ENCODE measurements at regions not wholly inside any gene's neighbourhood (a gene's known extent, or its start where the extent isn't known, plus 50 kb on each side); places are given as distances from the start of the nearest gene placed in this dataset.
"Not testable (repeated sequence)": the region's sequence is repeated elsewhere in the genome, so short reads cannot be mapped to it uniquely, and the experiment has no call there.

DNA sequence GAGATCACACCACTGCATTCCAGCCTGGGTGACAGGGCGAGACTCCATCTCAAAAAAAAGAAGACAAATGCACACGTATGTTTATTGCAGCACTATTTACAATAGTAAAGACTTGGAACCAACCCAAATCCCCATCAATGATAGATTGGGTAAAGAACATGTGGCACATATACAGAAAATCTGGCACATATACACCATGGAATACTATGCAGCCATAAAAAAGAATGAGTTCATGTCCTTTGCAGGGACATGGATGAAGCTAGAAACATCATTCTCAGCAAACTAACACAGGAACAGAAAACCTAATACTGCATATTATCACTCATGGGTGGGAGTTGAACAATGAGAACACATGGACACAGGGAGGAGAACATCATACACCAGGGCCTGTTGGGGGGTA lies 54.5 kb upstream of the KMT2E start:
- POLR2A ChIA-PET; H3K27ac Mint-ChIP-seq; ATAC-seq; CTCF ChIA-PET; H3K4me3 Mint-ChIP-seq; DNase-seq (ENCODE audit: low spot score); H3K27me3 Mint-ChIP-seq (ENCODE audit: low read depth); H3K36me3 Mint-ChIP-seq; H3K4me1 Mint-ChIP-seq: not testable (repeated sequence)
- peaks cover 10% of the 10 kb centered on the region; the same call in 1 of the 2 replicates for H3K9me3 Mint-ChIP-seq

DNA sequence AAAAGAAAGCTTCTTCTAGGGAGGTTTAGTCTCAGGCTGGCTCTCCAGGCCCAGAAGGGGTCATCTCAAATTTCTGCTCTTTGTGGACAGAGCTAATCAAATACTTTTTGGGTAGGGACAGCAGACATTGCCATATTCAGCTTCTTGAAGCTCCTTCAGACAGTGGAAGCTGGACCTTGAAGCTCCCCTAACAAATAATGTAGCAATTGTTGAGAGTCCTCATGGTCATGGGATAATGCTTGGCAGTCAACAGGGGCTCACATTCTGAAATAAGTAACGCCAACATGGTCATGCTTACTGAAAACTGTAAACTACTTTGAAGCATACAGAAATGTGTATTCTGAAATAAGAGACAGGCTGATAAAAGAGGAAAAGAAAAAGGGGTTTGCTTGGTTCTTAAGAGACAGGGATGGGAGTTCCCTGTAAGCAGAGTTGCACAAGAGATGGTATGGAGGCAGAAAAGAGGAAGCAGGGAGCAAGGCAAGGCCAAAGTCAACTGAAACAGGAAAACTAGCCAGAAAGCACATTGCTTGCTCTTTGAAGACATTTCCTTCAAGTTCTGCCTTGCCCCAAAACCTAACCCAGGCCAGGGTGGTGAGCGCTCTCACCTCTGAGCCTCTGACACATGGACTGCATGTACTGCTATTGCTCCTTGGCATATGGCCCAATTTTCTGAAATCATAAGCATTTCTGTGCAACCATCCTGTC lies 53.1 kb upstream of the KMT2E start:
- ChIA-PET CTCF (interaction anchor here (0.9 to 1.3 kb wide), 2 partner anchors 11 to 20 kb away, joined by 3 read pairs; no protein-coding TSS in a partner anchor), POLR2A (no interaction called here)
- ATAC-seq (no peak), DNase-seq (ENCODE audit: low spot score) (no peak)
- Mint-ChIP-seq H3K27ac (no peak overlapping the region), H3K4me3 (no peak overlapping the region), H3K36me3 (no peaks in the 10 kb centered on the region), H3K9me3 (peaks cover 10% of the 10 kb centered on the region; the same call in 1 of the 2 replicates), H3K27me3 (ENCODE audit: low read depth) (no peaks in the 10 kb centered on the region; the same call in 1 of the 2 replicates), H3K4me1 (0 out of 2 replicates have a peak, but pooled peaks cover 3% of the 10 kb centered on the region)
- TF ChIP-seq ZNF219 (CRISPR knock-in tag; IDR thresholded peaks at IDR 0.05; ENCODE audit: borderline replicate concordance) (no peak), CREB1 (CRISPR knock-in tag; IDR thresholded peaks at IDR 0.05) (no peak), CBFB (CRISPR knock-in tag; IDR thresholded peaks at IDR 0.05; ENCODE audit: low read depth) (no peak), IRF2 (CRISPR knock-in tag; IDR thresholded peaks at IDR 0.05; ENCODE audit: borderline replicate concordance, low read depth) (no peak), ESRRA (CRISPR knock-in tag; IDR thresholded peaks at IDR 0.05; ENCODE audit: borderline replicate concordance) (no peak), ZNF232 (CRISPR knock-in tag; IDR thresholded peaks at IDR 0.05) (no peak), GRHL2 (CRISPR knock-in tag; IDR thresholded peaks at IDR 0.05; ENCODE audit: insufficient replicate concordance, severe bottlenecking) (no peak), SOX15 (CRISPR knock-in tag; IDR thresholded peaks at IDR 0.05) (no peak), MYBL2 (CRISPR knock-in tag; IDR thresholded peaks at IDR 0.05) (no peak)
- TF ChIP-seq, protein P1, sequence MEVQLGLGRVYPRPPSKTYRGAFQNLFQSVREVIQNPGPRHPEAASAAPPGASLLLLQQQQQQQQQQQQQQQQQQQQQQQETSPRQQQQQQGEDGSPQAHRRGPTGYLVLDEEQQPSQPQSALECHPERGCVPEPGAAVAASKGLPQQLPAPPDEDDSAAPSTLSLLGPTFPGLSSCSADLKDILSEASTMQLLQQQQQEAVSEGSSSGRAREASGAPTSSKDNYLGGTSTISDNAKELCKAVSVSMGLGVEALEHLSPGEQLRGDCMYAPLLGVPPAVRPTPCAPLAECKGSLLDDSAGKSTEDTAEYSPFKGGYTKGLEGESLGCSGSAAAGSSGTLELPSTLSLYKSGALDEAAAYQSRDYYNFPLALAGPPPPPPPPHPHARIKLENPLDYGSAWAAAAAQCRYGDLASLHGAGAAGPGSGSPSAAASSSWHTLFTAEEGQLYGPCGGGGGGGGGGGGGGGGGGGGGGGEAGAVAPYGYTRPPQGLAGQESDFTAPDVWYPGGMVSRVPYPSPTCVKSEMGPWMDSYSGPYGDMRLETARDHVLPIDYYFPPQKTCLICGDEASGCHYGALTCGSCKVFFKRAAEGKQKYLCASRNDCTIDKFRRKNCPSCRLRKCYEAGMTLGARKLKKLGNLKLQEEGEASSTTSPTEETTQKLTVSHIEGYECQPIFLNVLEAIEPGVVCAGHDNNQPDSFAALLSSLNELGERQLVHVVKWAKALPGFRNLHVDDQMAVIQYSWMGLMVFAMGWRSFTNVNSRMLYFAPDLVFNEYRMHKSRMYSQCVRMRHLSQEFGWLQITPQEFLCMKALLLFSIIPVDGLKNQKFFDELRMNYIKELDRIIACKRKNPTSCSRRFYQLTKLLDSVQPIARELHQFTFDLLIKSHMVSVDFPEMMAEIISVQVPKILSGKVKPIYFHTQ (CRISPR knock-in tag; IDR thresholded peaks at IDR 0.05), result no peak
- TF ChIP-seq, protein P2, sequence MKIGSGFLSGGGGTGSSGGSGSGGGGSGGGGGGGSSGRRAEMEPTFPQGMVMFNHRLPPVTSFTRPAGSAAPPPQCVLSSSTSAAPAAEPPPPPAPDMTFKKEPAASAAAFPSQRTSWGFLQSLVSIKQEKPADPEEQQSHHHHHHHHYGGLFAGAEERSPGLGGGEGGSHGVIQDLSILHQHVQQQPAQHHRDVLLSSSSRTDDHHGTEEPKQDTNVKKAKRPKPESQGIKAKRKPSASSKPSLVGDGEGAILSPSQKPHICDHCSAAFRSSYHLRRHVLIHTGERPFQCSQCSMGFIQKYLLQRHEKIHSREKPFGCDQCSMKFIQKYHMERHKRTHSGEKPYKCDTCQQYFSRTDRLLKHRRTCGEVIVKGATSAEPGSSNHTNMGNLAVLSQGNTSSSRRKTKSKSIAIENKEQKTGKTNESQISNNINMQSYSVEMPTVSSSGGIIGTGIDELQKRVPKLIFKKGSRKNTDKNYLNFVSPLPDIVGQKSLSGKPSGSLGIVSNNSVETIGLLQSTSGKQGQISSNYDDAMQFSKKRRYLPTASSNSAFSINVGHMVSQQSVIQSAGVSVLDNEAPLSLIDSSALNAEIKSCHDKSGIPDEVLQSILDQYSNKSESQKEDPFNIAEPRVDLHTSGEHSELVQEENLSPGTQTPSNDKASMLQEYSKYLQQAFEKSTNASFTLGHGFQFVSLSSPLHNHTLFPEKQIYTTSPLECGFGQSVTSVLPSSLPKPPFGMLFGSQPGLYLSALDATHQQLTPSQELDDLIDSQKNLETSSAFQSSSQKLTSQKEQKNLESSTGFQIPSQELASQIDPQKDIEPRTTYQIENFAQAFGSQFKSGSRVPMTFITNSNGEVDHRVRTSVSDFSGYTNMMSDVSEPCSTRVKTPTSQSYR (CRISPR knock-in tag; IDR thresholded peaks at IDR 0.05), result no peak
- TF ChIP-seq, protein P3, sequence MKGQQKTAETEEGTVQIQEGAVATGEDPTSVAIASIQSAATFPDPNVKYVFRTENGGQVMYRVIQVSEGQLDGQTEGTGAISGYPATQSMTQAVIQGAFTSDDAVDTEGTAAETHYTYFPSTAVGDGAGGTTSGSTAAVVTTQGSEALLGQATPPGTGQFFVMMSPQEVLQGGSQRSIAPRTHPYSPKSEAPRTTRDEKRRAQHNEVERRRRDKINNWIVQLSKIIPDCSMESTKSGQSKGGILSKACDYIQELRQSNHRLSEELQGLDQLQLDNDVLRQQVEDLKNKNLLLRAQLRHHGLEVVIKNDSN (CRISPR knock-in tag; IDR thresholded peaks at IDR 0.05), result no peak
- TF ChIP-seq, protein P4, sequence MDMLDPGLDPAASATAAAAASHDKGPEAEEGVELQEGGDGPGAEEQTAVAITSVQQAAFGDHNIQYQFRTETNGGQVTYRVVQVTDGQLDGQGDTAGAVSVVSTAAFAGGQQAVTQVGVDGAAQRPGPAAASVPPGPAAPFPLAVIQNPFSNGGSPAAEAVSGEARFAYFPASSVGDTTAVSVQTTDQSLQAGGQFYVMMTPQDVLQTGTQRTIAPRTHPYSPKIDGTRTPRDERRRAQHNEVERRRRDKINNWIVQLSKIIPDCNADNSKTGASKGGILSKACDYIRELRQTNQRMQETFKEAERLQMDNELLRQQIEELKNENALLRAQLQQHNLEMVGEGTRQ (CRISPR knock-in tag; IDR thresholded peaks at IDR 0.05), result no peak
- TF ChIP-seq, protein P5, sequence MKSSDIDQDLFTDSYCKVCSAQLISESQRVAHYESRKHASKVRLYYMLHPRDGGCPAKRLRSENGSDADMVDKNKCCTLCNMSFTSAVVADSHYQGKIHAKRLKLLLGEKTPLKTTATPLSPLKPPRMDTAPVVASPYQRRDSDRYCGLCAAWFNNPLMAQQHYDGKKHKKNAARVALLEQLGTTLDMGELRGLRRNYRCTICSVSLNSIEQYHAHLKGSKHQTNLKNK (CRISPR knock-in tag; IDR thresholded peaks at IDR 0.05), result no peak
- TF ChIP-seq, protein P6, sequence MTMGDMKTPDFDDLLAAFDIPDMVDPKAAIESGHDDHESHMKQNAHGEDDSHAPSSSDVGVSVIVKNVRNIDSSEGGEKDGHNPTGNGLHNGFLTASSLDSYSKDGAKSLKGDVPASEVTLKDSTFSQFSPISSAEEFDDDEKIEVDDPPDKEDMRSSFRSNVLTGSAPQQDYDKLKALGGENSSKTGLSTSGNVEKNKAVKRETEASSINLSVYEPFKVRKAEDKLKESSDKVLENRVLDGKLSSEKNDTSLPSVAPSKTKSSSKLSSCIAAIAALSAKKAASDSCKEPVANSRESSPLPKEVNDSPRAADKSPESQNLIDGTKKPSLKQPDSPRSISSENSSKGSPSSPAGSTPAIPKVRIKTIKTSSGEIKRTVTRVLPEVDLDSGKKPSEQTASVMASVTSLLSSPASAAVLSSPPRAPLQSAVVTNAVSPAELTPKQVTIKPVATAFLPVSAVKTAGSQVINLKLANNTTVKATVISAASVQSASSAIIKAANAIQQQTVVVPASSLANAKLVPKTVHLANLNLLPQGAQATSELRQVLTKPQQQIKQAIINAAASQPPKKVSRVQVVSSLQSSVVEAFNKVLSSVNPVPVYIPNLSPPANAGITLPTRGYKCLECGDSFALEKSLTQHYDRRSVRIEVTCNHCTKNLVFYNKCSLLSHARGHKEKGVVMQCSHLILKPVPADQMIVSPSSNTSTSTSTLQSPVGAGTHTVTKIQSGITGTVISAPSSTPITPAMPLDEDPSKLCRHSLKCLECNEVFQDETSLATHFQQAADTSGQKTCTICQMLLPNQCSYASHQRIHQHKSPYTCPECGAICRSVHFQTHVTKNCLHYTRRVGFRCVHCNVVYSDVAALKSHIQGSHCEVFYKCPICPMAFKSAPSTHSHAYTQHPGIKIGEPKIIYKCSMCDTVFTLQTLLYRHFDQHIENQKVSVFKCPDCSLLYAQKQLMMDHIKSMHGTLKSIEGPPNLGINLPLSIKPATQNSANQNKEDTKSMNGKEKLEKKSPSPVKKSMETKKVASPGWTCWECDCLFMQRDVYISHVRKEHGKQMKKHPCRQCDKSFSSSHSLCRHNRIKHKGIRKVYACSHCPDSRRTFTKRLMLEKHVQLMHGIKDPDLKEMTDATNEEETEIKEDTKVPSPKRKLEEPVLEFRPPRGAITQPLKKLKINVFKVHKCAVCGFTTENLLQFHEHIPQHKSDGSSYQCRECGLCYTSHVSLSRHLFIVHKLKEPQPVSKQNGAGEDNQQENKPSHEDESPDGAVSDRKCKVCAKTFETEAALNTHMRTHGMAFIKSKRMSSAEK (CRISPR knock-in tag; IDR thresholded peaks at IDR 0.05; ENCODE audit: borderline replicate concordance), result no peak
- TF ChIP-seq, protein P7, sequence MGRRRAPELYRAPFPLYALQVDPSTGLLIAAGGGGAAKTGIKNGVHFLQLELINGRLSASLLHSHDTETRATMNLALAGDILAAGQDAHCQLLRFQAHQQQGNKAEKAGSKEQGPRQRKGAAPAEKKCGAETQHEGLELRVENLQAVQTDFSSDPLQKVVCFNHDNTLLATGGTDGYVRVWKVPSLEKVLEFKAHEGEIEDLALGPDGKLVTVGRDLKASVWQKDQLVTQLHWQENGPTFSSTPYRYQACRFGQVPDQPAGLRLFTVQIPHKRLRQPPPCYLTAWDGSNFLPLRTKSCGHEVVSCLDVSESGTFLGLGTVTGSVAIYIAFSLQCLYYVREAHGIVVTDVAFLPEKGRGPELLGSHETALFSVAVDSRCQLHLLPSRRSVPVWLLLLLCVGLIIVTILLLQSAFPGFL (CRISPR knock-in tag; IDR thresholded peaks at IDR 0.05; ENCODE audit: borderline replicate concordance), result no peak
- TF ChIP-seq, protein P8, sequence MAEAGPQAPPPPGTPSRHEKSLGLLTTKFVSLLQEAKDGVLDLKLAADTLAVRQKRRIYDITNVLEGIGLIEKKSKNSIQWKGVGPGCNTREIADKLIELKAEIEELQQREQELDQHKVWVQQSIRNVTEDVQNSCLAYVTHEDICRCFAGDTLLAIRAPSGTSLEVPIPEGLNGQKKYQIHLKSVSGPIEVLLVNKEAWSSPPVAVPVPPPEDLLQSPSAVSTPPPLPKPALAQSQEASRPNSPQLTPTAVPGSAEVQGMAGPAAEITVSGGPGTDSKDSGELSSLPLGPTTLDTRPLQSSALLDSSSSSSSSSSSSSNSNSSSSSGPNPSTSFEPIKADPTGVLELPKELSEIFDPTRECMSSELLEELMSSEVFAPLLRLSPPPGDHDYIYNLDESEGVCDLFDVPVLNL (CRISPR knock-in tag; IDR thresholded peaks at IDR 0.05; ENCODE audit: borderline replicate concordance, low read depth), result no peak
- TF ChIP-seq, protein P9, sequence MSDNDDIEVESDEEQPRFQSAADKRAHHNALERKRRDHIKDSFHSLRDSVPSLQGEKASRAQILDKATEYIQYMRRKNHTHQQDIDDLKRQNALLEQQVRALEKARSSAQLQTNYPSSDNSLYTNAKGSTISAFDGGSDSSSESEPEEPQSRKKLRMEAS (CRISPR knock-in tag; IDR thresholded peaks at IDR 0.05), result no peak

All from WTC11 (cell line).